Fibroblast of skin of left quadriceps (primary cell): ENCODE measurements at regions not wholly inside any gene's neighbourhood (a gene's known extent, or its start where the extent isn't known, plus 50 kb on each side); places are given as distances from the start of the nearest gene placed in this dataset.
"Not testable (repeated sequence)": the region's sequence is repeated elsewhere in the genome, so short reads cannot be mapped to it uniquely, and the experiment has no call there.

Experiments used
- DNase-seq, 2 experiments: peaks; one replicate each; pipeline ENCODE4 v3.0.0-alpha.2; 2013; ENCODE audit warnings: low read depth in 2 of 2

GRCh38 chr5:102664616-102665335 lies 90.3 kb upstream of the PAM start:
- DNase-seq: no peak

GRCh38 chr5:102666164-102666946 lies 88.8 kb upstream of the PAM start:
- DNase-seq: peak; percentile 67 to 72

GRCh38 chr5:102668220-102668932 lies 86.7 kb upstream of the PAM start:
- no peak for DNase-seq

GRCh38 chr5:102670224-102670836 lies 84.8 kb upstream of the PAM start:
- no peak for DNase-seq

- DNase-seq: not testable (repeated sequence)
Measured at GRCh38 chr5:102671033-102671734, 83.9 kb upstream of the PAM start.

GRCh38 chr5:102678267-102679058 lies 76.6 kb upstream of the PAM start:
- peak; percentile 52 to 53 for DNase-seq

- peak; percentile 63 for DNase-seq
Measured at GRCh38 chr5:102681403-102681983, 73.6 kb upstream of the PAM start.

GRCh38 chr5:102682101-102682647 lies 72.9 kb upstream of the PAM start:
- DNase-seq: peak in 1 of 2 experiments; percentile 22

- not testable (repeated sequence) for DNase-seq
Measured at GRCh38 chr5:102688076-102688475, 67.0 kb upstream of the PAM start.

- DNase-seq: not testable (repeated sequence)
Measured at GRCh38 chr5:102688581-102689342, 66.3 kb upstream of the PAM start.

GRCh38 chr5:102690910-102691309 lies 64.2 kb upstream of the PAM start:
- no peak for DNase-seq

GRCh38 chr5:102691434-102691833 lies 63.7 kb upstream of the PAM start:
- no peak for DNase-seq

GRCh38 chr5:102700120-102700831 lies 54.8 kb upstream of the PAM start:
- no peak for DNase-seq

GRCh38 chr5:102700916-102701315 lies 54.2 kb upstream of the PAM start:
- DNase-seq: no peak

- no peak for DNase-seq
Measured at GRCh38 chr5:102701748-102702147, 53.4 kb upstream of the PAM start.
